ENCODE measurements at regions not wholly inside any gene's neighbourhood (a gene's known extent, or its start where the extent isn't known, plus 50 kb on each side); places are given as distances from the start of the nearest gene placed in this dataset.

- TF ChIP-seq, protein P1, sequence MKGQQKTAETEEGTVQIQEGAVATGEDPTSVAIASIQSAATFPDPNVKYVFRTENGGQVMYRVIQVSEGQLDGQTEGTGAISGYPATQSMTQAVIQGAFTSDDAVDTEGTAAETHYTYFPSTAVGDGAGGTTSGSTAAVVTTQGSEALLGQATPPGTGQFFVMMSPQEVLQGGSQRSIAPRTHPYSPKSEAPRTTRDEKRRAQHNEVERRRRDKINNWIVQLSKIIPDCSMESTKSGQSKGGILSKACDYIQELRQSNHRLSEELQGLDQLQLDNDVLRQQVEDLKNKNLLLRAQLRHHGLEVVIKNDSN (IDR thresholded peaks at IDR 0.05; ENCODE audit: borderline replicate concordance, extremely low read length, insufficient read depth, low read depth, low read length), result no peak
- TF ChIP-seq TAF1 (IDR thresholded peaks at IDR 0.05; ENCODE audit: borderline replicate concordance, low read depth, low read length), result no peak
Observed at GRCh38 chr6:150745896-150746295, 119.6 kb upstream of the MTHFD1L start (continued).

- ChIA-PET POLR2A (no interaction called here), RAD21 (ENCODE audit: unreplicated experiment) (interaction anchor here (0.8 kb wide), 1 partner anchor 329 kb away, joined by 3 read pairs; no protein-coding TSS in a partner anchor), CTCF (interaction anchor here (1.2 to 1.5 kb wide), 3 partner anchors 68 to 329 kb away, joined by 3 to 5 read pairs (median 5); no protein-coding TSS in a partner anchor), SMC1A (ENCODE audit: uncharacterized antibody, unreplicated experiment) (interaction anchor here (1.0 kb wide), 1 partner anchor 329 kb away, joined by 3 read pairs; no protein-coding TSS in a partner anchor)
- DNase-seq (ENCODE audit: low read depth, low spot score) (no peak), ATAC-seq (no peak), FAIRE-seq (no peak)
- in situ Hi-C loops (cut with MboI) (no loop called here), intact Hi-C loops (cut with micrococcal nuclease; ENCODE audit: unreplicated experiment) (no loop called here)
- Histone ChIP-seq H2AFZ (ENCODE audit: control insufficient read depth, low read depth, low read length) (no peak overlapping the region), H3K27ac (ENCODE audit: control insufficient read depth, insufficient read depth) (no peak overlapping the region), H3K27me3 (replicated peaks in 1 of 2; ENCODE audit: control insufficient read depth in 2 of 2, insufficient read depth in 2 of 2, low read length in 1 of 2) (no peaks in the 10 kb centered on the region), H3K9me3 (replicated peaks; ENCODE audit: control insufficient read depth, insufficient read depth, low read length) (no peaks in the 10 kb centered on the region), H3K36me3 (ENCODE audit: control insufficient read depth in 2 of 2, insufficient read depth in 2 of 2, low read length in 1 of 2) (no peaks in the 10 kb centered on the region; a peak in 1 of 4 replicates), H3K9ac (ENCODE audit: control insufficient read depth, insufficient read depth, low read length) (no peak overlapping the region), H3K4me1 (ENCODE audit: control insufficient read depth, insufficient read depth, low read length) (no peaks in the 10 kb centered on the region; the same call in 1 of the 2 replicates), H3K4me2 (ENCODE audit: control insufficient read depth, insufficient read depth) (no peak overlapping the region), H4K20me1 (ENCODE audit: control insufficient read depth, insufficient read depth) (no peaks in the 10 kb centered on the region), H3K4me3 (no peak overlapping the region), H3K79me2 (ENCODE audit: control insufficient read depth, insufficient read depth, low read length) (no peaks in the 10 kb centered on the region)
- WGBS (ENCODE audit: insufficient coverage, insufficient replicate concordance, low lambda C conversion rate, missing lambda C conversion rate), result 90% methylated on average over 4 of the region's 4 CpGs
- no TSS peak for BruUV-seq (replicated peaks)
- no peak for TF ChIP-seq KAT2A (conservative IDR thresholded peaks at IDR 0.05; ENCODE audit: control insufficient read depth, low read depth, low read length)
- TF ChIP-seq, protein P2, sequence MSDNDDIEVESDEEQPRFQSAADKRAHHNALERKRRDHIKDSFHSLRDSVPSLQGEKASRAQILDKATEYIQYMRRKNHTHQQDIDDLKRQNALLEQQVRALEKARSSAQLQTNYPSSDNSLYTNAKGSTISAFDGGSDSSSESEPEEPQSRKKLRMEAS (IDR thresholded peaks at IDR 0.05; ENCODE audit: low read depth, low read length), result no peak
- no peak for TF ChIP-seq TBL1XR1 (IDR thresholded peaks at IDR 0.05; ENCODE audit: low read depth, low read length)
- no peak for TF ChIP-seq HSF1 (IDR thresholded peaks at IDR 0.05; ENCODE audit: low read depth, low read length)
- no peak for TF ChIP-seq PAX8 (IDR thresholded peaks at IDR 0.05)
- TF ChIP-seq ZNF207 (IDR thresholded peaks at IDR 0.05; ENCODE audit: borderline replicate concordance), result no peak
- no peak for TF ChIP-seq POU2F2 (IDR thresholded peaks at IDR 0.05; ENCODE audit: borderline replicate concordance, low read depth, low read length)
- TF ChIP-seq KLF5 (IDR thresholded peaks at IDR 0.05; ENCODE audit: partially characterized antibody), result no peak
- TF ChIP-seq IRF4 (IDR thresholded peaks at IDR 0.05; ENCODE audit: low read depth, low read length), result no peak
- TF ChIP-seq CREB1 (IDR thresholded peaks at IDR 0.05; ENCODE audit: low read depth), result no peak
- no peak for TF ChIP-seq PML (IDR thresholded peaks at IDR 0.05; ENCODE audit: low read length)
- TF ChIP-seq, protein P3, sequence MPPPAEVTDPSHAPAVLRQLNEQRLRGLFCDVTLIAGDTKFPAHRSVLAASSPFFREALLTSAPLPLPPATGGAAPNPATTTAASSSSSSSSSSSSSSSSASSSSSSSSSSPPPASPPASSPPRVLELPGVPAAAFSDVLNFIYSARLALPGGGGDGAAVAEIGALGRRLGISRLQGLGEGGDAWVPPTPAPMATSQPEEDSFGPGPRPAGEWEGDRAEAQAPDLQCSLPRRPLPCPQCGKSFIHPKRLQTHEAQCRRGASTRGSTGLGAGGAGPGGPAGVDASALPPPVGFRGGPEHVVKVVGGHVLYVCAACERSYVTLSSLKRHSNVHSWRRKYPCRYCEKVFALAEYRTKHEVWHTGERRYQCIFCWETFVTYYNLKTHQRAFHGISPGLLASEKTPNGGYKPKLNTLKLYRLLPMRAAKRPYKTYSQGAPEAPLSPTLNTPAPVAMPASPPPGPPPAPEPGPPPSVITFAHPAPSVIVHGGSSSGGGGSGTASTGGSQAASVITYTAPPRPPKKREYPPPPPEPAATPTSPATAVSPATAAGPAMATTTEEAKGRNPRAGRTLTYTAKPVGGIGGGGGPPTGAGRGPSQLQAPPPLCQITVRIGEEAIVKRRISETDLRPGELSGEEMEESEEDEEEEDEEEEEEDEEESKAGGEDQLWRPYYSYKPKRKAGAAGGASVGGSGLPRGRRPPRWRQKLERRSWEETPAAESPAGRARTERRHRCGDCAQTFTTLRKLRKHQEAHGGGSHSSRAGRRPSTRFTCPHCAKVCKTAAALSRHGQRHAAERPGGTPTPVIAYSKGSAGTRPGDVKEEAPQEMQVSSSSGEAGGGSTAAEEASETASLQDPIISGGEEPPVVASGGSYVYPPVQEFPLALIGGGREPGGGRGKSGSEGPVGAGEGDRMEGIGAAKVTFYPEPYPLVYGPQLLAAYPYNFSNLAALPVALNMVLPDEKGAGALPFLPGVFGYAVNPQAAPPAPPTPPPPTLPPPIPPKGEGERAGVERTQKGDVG (CRISPR knock-in tag; IDR thresholded peaks at IDR 0.05), result no peak
- no peak for TF ChIP-seq PAX5 (IDR thresholded peaks at IDR 0.05; ENCODE audit: borderline replicate concordance, low read depth, low read length)
- TF ChIP-seq NFXL1 (IDR thresholded peaks at IDR 0.05; ENCODE audit: borderline replicate concordance), result no peak
- TF ChIP-seq CBFB (IDR thresholded peaks at IDR 0.05; ENCODE audit: low read depth), result no peak
- no peak for TF ChIP-seq MEF2A (IDR thresholded peaks at IDR 0.05; ENCODE audit: insufficient read depth, low read depth, low read length)
- no peak for TF ChIP-seq NRF1 (conservative IDR thresholded peaks at IDR 0.05; ENCODE audit: low read depth, low read length)
Observed at GRCh38 chr6:150747155-150747554, 118.3 kb upstream of the MTHFD1L start.

Data from GM12878 (cell line).